SKM-1 treated with dmso at 0.1 percent for 144 hours (cell line): ENCODE measurements at regions not wholly inside any gene's neighbourhood (a gene's known extent, or its start where the extent isn't known, plus 50 kb on each side); places are given as distances from the start of the nearest gene placed in this dataset.
"Not testable (repeated sequence)": the region's sequence is repeated elsewhere in the genome, so short reads cannot be mapped to it uniquely, and the experiment has no call there.

ENCODE experiments used
- DNase-seq: peaks from one replicate; lab custom pipeline; 2025; ENCODE audit not compliant: unreplicated experiment; lab: John Stamatoyannopoulos, UW

- DNase-seq: no peak
These were observed 73.2 kb upstream of the RPL38 start for GRCh38 chr17:74130276-74130675.

- DNase-seq: no peak
These were observed 72.6 kb upstream of the RPL38 start for GRCh38 chr17:74130841-74131240.

GRCh38 chr17:74132354-74132753 lies 71.1 kb upstream of the RPL38 start:
- DNase-seq: no peak

- DNase-seq: no peak
These were observed 69.7 kb upstream of the RPL38 start for GRCh38 chr17:74133740-74134139.

GRCh38 chr17:74134234-74134633 lies 69.2 kb upstream of the RPL38 start:
- DNase-seq: not testable (repeated sequence)

- DNase-seq: no peak
These were observed 68.5 kb upstream of the RPL38 start for GRCh38 chr17:74134991-74135390.

- DNase-seq: no peak
These were observed 67.9 kb upstream of the RPL38 start for GRCh38 chr17:74135391-74136167.

GRCh38 chr17:74137416-74137815 lies 66.1 kb upstream of the RPL38 start:
- DNase-seq: no peak

GRCh38 chr17:74139120-74139519 lies 64.4 kb upstream of the RPL38 start:
- DNase-seq: no peak

- no peak for DNase-seq
These were observed 63.2 kb upstream of the RPL38 start for GRCh38 chr17:74140282-74140681.

GRCh38 chr17:74141612-74142011 lies 61.9 kb upstream of the RPL38 start:
- no peak for DNase-seq

- DNase-seq: not testable (repeated sequence)
These were observed 60.2 kb upstream of the RPL38 start for GRCh38 chr17:74143318-74143717.

GRCh38 chr17:74145756-74146155 lies 57.7 kb upstream of the RPL38 start:
- no peak for DNase-seq

- no peak for DNase-seq
These were observed 57.3 kb upstream of the RPL38 start for GRCh38 chr17:74146196-74146595.

- no peak for DNase-seq
These were observed 56.2 kb upstream of the RPL38 start for GRCh38 chr17:74147056-74147835.

GRCh38 chr17:74147966-74148365 lies 55.5 kb upstream of the RPL38 start:
- DNase-seq: no peak

GRCh38 chr17:74148446-74148845 lies 55.0 kb upstream of the RPL38 start:
- DNase-seq: no peak

- no peak for DNase-seq
These were observed 54.4 kb upstream of the RPL38 start for GRCh38 chr17:74148901-74149596.

GRCh38 chr17:74149597-74150427 lies 53.7 kb upstream of the RPL38 start:
- DNase-seq: no peak

- no peak for DNase-seq
These were observed 53.0 kb upstream of the RPL38 start for GRCh38 chr17:74150428-74151025.
